Endothelial cell (in vitro differentiated cells): ENCODE measurements at regions not wholly inside any gene's neighbourhood (a gene's known extent, or its start where the extent isn't known, plus 50 kb on each side); places are given as distances from the start of the nearest gene placed in this dataset.

Experiments
- DNase-seq: peaks from one replicate; pipeline ENCODE4 v3.0.0; 2021; ENCODE audit warnings: low spot score
- H3K27ac Mint-ChIP-seq: one replicate; pipeline ENCODE4 v1.8.0; 2021; ENCODE audit warnings: mixed read lengths, inconsistent platforms; ENCODE audit not compliant: unreplicated experiment
- H3K27me3 Mint-ChIP-seq: one replicate; pipeline ENCODE4 v1.8.0; 2021; ENCODE audit warnings: mild to moderate bottlenecking, moderate library complexity, mixed read lengths, inconsistent platforms; ENCODE audit not compliant: unreplicated experiment
- H3K36me3 Mint-ChIP-seq: one replicate; pipeline ENCODE4 v1.8.0; 2021; ENCODE audit warnings: mild to moderate bottlenecking, low read depth, mixed read lengths, inconsistent platforms; ENCODE audit not compliant: unreplicated experiment
- H3K4me1 Mint-ChIP-seq: one replicate; pipeline ENCODE4 v1.8.0; 2021; ENCODE audit warnings: mild to moderate bottlenecking, mixed read lengths, inconsistent platforms; ENCODE audit not compliant: unreplicated experiment
- H3K4me3 Mint-ChIP-seq: one replicate; pipeline ENCODE4 v1.8.0; 2021; ENCODE audit warnings: mild to moderate bottlenecking, mixed read lengths, inconsistent platforms; ENCODE audit not compliant: unreplicated experiment
- H3K9me3 Mint-ChIP-seq: one replicate; pipeline ENCODE4 v1.8.0; 2021; ENCODE audit warnings: mixed read lengths, inconsistent platforms; ENCODE audit not compliant: unreplicated experiment
- TF ChIP-seq, protein P1 (sequence below): fragments of 200-600 bp; sonication (generic); IDR thresholded peaks from one replicate; pipeline ENCODE4 v1.5.0; 2021; ENCODE audit warnings: antibody characterized with exemption; ENCODE audit not compliant: unreplicated experiment

- H3K9me3 Mint-ChIP-seq, result no peaks in the 10 kb centered on the region
- H3K36me3 Mint-ChIP-seq, result no peaks in the 10 kb centered on the region
- no peak overlapping the region for H3K4me3 Mint-ChIP-seq
- H3K27ac Mint-ChIP-seq, result no peak overlapping the region
- H3K27me3 Mint-ChIP-seq, result no peaks in the 10 kb centered on the region
- no peaks in the 10 kb centered on the region for H3K4me1 Mint-ChIP-seq
- DNase-seq, result no peak
- TF ChIP-seq, protein P1, sequence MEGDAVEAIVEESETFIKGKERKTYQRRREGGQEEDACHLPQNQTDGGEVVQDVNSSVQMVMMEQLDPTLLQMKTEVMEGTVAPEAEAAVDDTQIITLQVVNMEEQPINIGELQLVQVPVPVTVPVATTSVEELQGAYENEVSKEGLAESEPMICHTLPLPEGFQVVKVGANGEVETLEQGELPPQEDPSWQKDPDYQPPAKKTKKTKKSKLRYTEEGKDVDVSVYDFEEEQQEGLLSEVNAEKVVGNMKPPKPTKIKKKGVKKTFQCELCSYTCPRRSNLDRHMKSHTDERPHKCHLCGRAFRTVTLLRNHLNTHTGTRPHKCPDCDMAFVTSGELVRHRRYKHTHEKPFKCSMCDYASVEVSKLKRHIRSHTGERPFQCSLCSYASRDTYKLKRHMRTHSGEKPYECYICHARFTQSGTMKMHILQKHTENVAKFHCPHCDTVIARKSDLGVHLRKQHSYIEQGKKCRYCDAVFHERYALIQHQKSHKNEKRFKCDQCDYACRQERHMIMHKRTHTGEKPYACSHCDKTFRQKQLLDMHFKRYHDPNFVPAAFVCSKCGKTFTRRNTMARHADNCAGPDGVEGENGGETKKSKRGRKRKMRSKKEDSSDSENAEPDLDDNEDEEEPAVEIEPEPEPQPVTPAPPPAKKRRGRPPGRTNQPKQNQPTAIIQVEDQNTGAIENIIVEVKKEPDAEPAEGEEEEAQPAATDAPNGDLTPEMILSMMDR, result no peak
Measured at GRCh38 chr20:39795401-39796272, 833.5 kb downstream of the DHX35 start.

DNA sequence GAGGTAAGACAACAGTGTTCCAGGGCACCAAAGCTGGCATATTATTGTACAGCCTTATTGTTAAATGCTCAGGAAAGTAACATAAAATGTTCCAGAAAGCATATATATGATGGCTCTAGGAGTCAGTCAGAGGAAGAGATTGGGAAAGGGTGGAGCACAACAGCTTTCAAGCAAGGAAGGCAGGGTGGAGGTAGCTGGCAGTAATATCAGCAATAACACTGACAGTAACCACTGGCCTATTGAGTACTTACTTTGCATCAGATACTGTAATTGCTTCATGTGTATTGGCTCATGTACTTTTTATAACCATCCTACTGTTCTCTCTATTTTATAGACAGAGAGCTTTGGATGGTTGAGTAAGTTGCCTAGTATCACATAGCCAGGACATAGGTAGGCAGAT is 830.2 kb downstream of the DHX35 start:
- Mint-ChIP-seq H3K36me3 (no peaks in the 10 kb centered on the region), H3K9me3 (no peaks in the 10 kb centered on the region), H3K4me1 (no peaks in the 10 kb centered on the region), H3K27me3 (no peaks in the 10 kb centered on the region), H3K4me3 (no peak overlapping the region), H3K27ac (no peak overlapping the region)
- TF ChIP-seq, protein P1, result no peak
- DNase-seq, result no peak

DNA sequence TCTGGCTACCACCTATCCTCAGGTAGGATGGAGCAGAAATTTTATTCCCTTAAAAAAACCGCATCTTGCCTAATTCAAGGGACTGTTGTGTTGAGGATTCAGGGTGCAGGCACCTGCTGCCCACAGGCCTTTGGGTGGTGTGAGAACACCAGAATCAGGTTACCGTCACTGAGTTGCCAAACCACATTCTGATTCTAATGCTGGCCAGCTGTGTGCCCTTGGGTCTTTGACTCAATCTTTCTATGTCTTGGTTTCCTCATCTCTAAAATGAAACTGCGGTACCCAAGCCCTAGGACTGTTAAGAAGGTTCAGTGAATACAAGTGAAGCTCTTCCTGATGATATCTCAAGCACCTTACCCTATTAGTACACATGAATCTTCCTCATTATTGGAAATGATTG is 827.3 kb downstream of the DHX35 start:
- TF ChIP-seq, protein P1, result no peak
- H3K9me3 Mint-ChIP-seq, result no peaks in the 10 kb centered on the region
- no peak overlapping the region for H3K27ac Mint-ChIP-seq
- no peaks in the 10 kb centered on the region for H3K4me1 Mint-ChIP-seq
- DNase-seq, result no peak
- H3K4me3 Mint-ChIP-seq, result no peak overlapping the region
- H3K36me3 Mint-ChIP-seq, result no peaks in the 10 kb centered on the region
- H3K27me3 Mint-ChIP-seq, result no peaks in the 10 kb centered on the region

DNA sequence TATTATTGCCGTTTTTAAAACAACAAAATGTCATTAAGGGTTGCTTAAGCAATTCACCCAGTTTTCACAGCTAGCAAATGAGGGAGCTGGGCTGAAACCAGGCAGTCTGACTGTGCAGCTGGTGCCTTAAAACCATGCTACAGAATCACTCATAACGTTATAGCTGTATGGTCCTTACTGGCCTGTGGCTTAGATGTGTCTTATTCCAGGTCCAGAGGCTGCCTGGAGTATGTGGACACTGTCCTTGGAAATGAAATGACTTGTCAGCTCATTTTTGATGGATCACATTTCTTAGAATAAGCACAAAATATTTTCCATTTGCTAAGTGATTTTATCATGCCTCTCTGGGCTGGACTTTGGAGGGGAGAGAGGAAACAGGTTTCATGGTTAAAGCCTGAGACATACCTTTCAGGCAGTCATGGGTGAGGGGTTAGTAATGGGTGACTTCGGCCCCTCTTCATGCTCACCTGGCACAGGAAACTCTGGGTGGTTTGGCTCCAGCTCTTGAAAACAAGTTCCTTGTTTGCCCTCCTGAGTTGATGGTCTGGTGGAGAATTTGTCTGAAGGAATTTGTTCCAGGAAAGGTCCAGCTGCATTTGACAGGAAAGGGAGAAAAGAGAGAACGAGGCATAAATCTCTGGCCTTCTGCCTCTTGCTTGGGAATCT is 823.2 kb downstream of the DHX35 start:
- Mint-ChIP-seq H3K4me1 (no peaks in the 10 kb centered on the region), H3K4me3 (no peak overlapping the region), H3K36me3 (no peaks in the 10 kb centered on the region), H3K27ac (no peak overlapping the region), H3K9me3 (no peaks in the 10 kb centered on the region), H3K27me3 (no peaks in the 10 kb centered on the region)
- TF ChIP-seq, protein P1, result no peak
- DNase-seq, result no peak

DNA sequence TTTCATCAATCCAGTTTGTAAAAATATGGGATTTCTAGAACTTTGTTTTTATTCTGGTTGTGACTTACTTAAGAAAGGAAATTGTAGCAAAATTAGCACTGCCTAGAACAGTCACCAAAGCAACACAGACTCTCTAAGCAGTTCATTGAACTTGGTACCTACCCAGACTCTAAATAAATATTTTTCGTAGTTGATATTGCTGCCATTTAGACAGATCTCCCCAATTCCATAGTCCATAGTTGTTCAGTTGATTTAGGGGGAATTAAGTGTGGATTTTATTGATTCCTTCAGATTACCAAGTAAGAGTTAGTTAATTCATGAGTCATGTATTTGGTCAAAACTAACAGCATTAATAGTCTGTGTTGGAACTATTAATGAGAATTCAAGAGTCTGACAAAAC is 822.5 kb downstream of the DHX35 start:
- TF ChIP-seq, protein P1, result no peak
- Mint-ChIP-seq H3K27me3 (no peaks in the 10 kb centered on the region), H3K9me3 (no peaks in the 10 kb centered on the region), H3K36me3 (no peaks in the 10 kb centered on the region), H3K27ac (no peak overlapping the region), H3K4me1 (no peaks in the 10 kb centered on the region), H3K4me3 (no peak overlapping the region)
- DNase-seq, result no peak
